ENCODE measurements at regions not wholly inside any gene's neighbourhood (a gene's known extent, or its start where the extent isn't known, plus 50 kb on each side); places are given as distances from the start of the nearest gene placed in this dataset.

DNA sequence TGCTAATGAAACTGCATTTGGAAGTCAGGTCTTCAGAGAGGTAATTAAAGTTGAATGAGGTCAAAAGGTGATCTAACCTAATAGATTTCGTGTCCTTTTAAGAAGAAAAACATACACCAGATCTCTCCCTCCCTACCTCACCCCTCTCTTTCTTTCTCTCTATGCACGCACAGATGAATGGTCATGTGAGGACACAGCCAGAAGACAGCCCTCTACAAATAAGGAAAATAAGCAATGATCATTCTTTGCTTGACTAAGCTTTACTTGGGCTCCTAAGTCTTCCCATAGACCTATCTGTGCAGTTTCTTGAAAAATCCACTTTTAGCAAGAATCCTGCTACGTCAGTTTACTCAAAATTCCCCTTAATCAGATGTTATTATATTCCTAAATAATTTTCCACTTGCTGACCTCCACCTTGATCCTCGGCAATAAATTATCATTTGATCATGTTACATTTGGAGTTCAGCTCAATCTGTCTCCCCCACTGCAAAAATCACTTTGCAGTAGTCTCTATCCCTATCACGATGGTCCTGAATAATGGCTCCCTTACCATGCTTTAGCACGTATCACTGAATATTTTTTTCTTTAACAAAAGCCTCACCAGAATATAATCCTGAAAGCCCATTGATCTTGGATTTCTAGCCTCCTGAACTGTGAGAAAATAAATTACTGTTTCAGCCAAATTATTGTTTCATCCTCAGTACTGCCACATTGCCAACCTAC is 527.3 kb downstream of the GABRG1 start:
- TF ChIP-seq MYC (IDR thresholded peaks at IDR 0.05; ENCODE audit: low read depth, low read length), result no peak
- TF ChIP-seq, protein P1, sequence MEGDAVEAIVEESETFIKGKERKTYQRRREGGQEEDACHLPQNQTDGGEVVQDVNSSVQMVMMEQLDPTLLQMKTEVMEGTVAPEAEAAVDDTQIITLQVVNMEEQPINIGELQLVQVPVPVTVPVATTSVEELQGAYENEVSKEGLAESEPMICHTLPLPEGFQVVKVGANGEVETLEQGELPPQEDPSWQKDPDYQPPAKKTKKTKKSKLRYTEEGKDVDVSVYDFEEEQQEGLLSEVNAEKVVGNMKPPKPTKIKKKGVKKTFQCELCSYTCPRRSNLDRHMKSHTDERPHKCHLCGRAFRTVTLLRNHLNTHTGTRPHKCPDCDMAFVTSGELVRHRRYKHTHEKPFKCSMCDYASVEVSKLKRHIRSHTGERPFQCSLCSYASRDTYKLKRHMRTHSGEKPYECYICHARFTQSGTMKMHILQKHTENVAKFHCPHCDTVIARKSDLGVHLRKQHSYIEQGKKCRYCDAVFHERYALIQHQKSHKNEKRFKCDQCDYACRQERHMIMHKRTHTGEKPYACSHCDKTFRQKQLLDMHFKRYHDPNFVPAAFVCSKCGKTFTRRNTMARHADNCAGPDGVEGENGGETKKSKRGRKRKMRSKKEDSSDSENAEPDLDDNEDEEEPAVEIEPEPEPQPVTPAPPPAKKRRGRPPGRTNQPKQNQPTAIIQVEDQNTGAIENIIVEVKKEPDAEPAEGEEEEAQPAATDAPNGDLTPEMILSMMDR (IDR thresholded peaks at IDR 0.05; ENCODE audit: extremely low read depth in 1 of 2, insufficient read depth in 1 of 2, low read depth in 1 of 2, low read length in 2 of 2), result no peak
- no peak for TF ChIP-seq EZH2 (IDR thresholded peaks at IDR 0.05; ENCODE audit: borderline replicate concordance, low read depth, low read length, severe bottlenecking)

Measured in endothelial cell of umbilical vein (primary cell).